ENCODE measurements at regions not wholly inside any gene's neighbourhood (a gene's known extent, or its start where the extent isn't known, plus 50 kb on each side); places are given as distances from the start of the nearest gene placed in this dataset.

- H3K4me3 ChIP-seq (ENCODE audit: insufficient read depth, low read length, poor library complexity, severe bottlenecking), result no peak overlapping the region
- H3K79me2 ChIP-seq (ENCODE audit: insufficient read depth, low read length), result no peaks in the 10 kb centered on the region
- H3K36me3 ChIP-seq (ENCODE audit: low read length), result no peaks in the 10 kb centered on the region
- H3K9me3 ChIP-seq (ENCODE audit: insufficient read depth, low read length), result no peaks in the 10 kb centered on the region
- H3K4me2 ChIP-seq (ENCODE audit: low read depth, low read length, poor library complexity, severe bottlenecking), result no peak overlapping the region
- H3F3A ChIP-seq (ENCODE audit: insufficient read depth), result no peaks in the 10 kb centered on the region
- H3K27me3 ChIP-seq (ENCODE audit: low read length), result no peaks in the 10 kb centered on the region
- no peak for TF ChIP-seq EZH2phosphoT487 (conservative IDR thresholded peaks at IDR 0.05; ENCODE audit: low read length)
- H3K9ac ChIP-seq (ENCODE audit: low read length), result no peak overlapping the region
- no peak overlapping the region for H3K27ac ChIP-seq (ENCODE audit: low read depth, low read length)
- no peaks in the 10 kb centered on the region for H4K20me1 ChIP-seq (ENCODE audit: low read depth, low read length)
- no peak overlapping the region for H2AFZ ChIP-seq (ENCODE audit: low read depth, low read length, severe bottlenecking)
- no peaks in the 10 kb centered on the region for H3K9me2 ChIP-seq (replicated peaks; ENCODE audit: insufficient read depth, low read length)
These were observed 214.7 kb downstream of the SHQ1 start for GRCh38 chr3:72633534-72633933.

DNA sequence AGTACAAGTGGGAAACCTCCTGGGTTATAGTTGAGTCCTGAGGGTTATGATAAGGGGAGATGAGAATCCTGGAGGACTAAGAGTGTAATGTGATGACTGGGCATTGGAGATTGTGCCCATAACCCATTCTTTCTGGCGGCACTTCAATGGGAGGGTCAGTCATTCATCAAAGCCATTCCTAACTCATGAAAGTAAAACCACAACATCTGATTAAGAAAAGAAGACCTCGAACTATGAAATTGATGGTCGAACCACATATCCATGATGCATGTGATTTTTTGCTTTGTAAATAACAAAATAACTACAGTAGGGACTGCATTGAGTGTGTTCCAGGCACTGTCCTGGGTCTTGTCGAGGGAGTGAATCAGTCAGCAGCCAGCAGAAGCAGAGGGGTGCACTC lies 215.1 kb downstream of the SHQ1 start:
- H4K20me1 ChIP-seq (ENCODE audit: low read depth, low read length), result no peaks in the 10 kb centered on the region
- H3K27me3 ChIP-seq (ENCODE audit: low read length), result no peaks in the 10 kb centered on the region
- H3K79me2 ChIP-seq (ENCODE audit: insufficient read depth, low read length), result no peaks in the 10 kb centered on the region
- no peak overlapping the region for H2AFZ ChIP-seq (ENCODE audit: low read depth, low read length, severe bottlenecking)
- no peak for TF ChIP-seq EZH2phosphoT487 (conservative IDR thresholded peaks at IDR 0.05; ENCODE audit: low read length)
- TF ChIP-seq CTCF (IDR thresholded peaks at IDR 0.05; ENCODE audit: insufficient read depth, low read length, poor library complexity, severe bottlenecking), result no peak
- H3K4me2 ChIP-seq (ENCODE audit: low read depth, low read length, poor library complexity, severe bottlenecking), result no peak overlapping the region
- no peak overlapping the region for H3K4me3 ChIP-seq (ENCODE audit: insufficient read depth, low read length, poor library complexity, severe bottlenecking)
- no peaks in the 10 kb centered on the region for H3K9me2 ChIP-seq (replicated peaks; ENCODE audit: insufficient read depth, low read length)
- no peaks in the 10 kb centered on the region for H3K36me3 ChIP-seq (ENCODE audit: low read length)
- H3F3A ChIP-seq (ENCODE audit: insufficient read depth), result no peaks in the 10 kb centered on the region
- no peak overlapping the region for H3K27ac ChIP-seq (ENCODE audit: low read depth, low read length)
- no peaks in the 10 kb centered on the region for H3K9me3 ChIP-seq (ENCODE audit: insufficient read depth, low read length)
- H3K9ac ChIP-seq (ENCODE audit: low read length), result no peak overlapping the region

DNA sequence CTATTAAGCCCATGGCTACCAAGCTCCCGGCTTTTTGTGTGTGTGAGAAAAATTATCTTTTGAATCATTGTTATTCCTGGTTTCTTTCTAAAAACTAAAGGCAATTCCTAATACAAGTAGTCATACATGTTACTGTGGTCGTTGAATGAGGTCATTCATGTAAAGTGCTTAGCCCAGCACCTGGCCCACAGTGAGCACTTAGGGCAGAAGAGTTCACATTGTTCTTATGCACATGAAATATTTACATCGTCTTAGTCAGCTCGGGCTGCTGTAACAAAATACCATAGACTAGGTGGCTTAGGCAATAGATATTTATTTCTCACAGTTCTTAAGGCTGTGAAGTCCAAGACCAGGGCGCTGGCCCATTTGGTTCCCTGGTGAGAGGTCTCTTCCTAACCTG lies 216.1 kb downstream of the SHQ1 start:
- H3K27ac ChIP-seq (ENCODE audit: low read depth, low read length), result no peak overlapping the region
- H2AFZ ChIP-seq (ENCODE audit: low read depth, low read length, severe bottlenecking), result no peak overlapping the region
- no peaks in the 10 kb centered on the region for H3K79me2 ChIP-seq (ENCODE audit: insufficient read depth, low read length)
- no peaks in the 10 kb centered on the region for H3K36me3 ChIP-seq (ENCODE audit: low read length)
- no peaks in the 10 kb centered on the region for H3K9me3 ChIP-seq (ENCODE audit: insufficient read depth, low read length)
- no peaks in the 10 kb centered on the region for H4K20me1 ChIP-seq (ENCODE audit: low read depth, low read length)
- no peaks in the 10 kb centered on the region for H3K9me2 ChIP-seq (replicated peaks; ENCODE audit: insufficient read depth, low read length)
- TF ChIP-seq CTCF (IDR thresholded peaks at IDR 0.05; ENCODE audit: insufficient read depth, low read length, poor library complexity, severe bottlenecking) (no peak), EZH2phosphoT487 (conservative IDR thresholded peaks at IDR 0.05; ENCODE audit: low read length) (no peak)
- H3K27me3 ChIP-seq (ENCODE audit: low read length), result no peaks in the 10 kb centered on the region
- H3K9ac ChIP-seq (ENCODE audit: low read length), result no peak overlapping the region
- no peak overlapping the region for H3K4me2 ChIP-seq (ENCODE audit: low read depth, low read length, poor library complexity, severe bottlenecking)
- H3F3A ChIP-seq (ENCODE audit: insufficient read depth), result no peaks in the 10 kb centered on the region
- H3K4me3 ChIP-seq (ENCODE audit: insufficient read depth, low read length, poor library complexity, severe bottlenecking), result no peak overlapping the region

DNA sequence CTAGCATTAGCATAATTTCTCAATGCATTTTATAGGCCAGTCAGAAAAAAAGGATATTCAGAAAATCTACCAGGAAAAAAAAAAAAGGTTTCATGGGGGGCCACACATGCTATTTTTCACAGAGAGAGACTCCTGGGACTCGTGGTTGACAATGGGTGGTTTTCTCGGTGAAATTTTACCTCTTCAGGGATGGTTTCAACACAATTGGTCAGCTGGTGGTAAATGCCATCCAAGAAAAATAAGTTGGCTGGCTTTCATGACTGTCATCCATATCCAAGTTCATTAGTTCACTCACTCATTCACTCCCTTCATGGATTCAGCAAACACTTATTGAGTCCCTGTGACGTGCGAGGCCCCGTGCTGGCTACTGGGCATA lies 217.3 kb downstream of the SHQ1 start:
- H3K79me2 ChIP-seq (ENCODE audit: insufficient read depth, low read length), result no peaks in the 10 kb centered on the region
- H2AFZ ChIP-seq (ENCODE audit: low read depth, low read length, severe bottlenecking), result no peak overlapping the region
- no peak overlapping the region for H3K9ac ChIP-seq (ENCODE audit: low read length)
- no peaks in the 10 kb centered on the region for H3K36me3 ChIP-seq (ENCODE audit: low read length)
- H3K9me2 ChIP-seq (replicated peaks; ENCODE audit: insufficient read depth, low read length), result no peaks in the 10 kb centered on the region
- no peaks in the 10 kb centered on the region for H3K27me3 ChIP-seq (ENCODE audit: low read length)
- no peak overlapping the region for H3K4me2 ChIP-seq (ENCODE audit: low read depth, low read length, poor library complexity, severe bottlenecking)
- H3K4me3 ChIP-seq (ENCODE audit: insufficient read depth, low read length, poor library complexity, severe bottlenecking), result no peak overlapping the region
- no peaks in the 10 kb centered on the region for H3F3A ChIP-seq (ENCODE audit: insufficient read depth)
- TF ChIP-seq CTCF (IDR thresholded peaks at IDR 0.05; ENCODE audit: insufficient read depth, low read length, poor library complexity, severe bottlenecking), result no peak
- no peak for TF ChIP-seq EZH2phosphoT487 (conservative IDR thresholded peaks at IDR 0.05; ENCODE audit: low read length)
- H3K27ac ChIP-seq (ENCODE audit: low read depth, low read length), result no peak overlapping the region
- H3K9me3 ChIP-seq (ENCODE audit: insufficient read depth, low read length), result no peaks in the 10 kb centered on the region
- no peaks in the 10 kb centered on the region for H4K20me1 ChIP-seq (ENCODE audit: low read depth, low read length)

Measured in SU-DHL-6 (cell line).